HG03095 (cell line): ENCODE measurements at regions not wholly inside any gene's neighbourhood (a gene's known extent, or its start where the extent isn't known, plus 50 kb on each side); places are given as distances from the start of the nearest gene placed in this dataset.
"Not testable (repeated sequence)": the region's sequence is repeated elsewhere in the genome, so short reads cannot be mapped to it uniquely, and the experiment has no call there.

ENCODE experiments used
- ATAC-seq: cut with Tn5 transposase; IDR thresholded peaks from one replicate; pipeline ENCODE4 v1.9.1; 2021; ENCODE audit warnings: moderate library complexity; ENCODE audit not compliant: unreplicated experiment

GRCh38 chr10:3325954-3326750 lies 153.6 kb upstream of the PITRM1 start:
- ATAC-seq = no peak

GRCh38 chr10:3324612-3325038 lies 152.0 kb upstream of the PITRM1 start:
- ATAC-seq = no peak

GRCh38 chr10:3323865-3324498 lies 151.4 kb upstream of the PITRM1 start:
- ATAC-seq = no peak

- no peak for ATAC-seq
Observed at GRCh38 chr10:3321123-3321522, 148.5 kb upstream of the PITRM1 start.

- ATAC-seq = no peak
Observed at GRCh38 chr10:3319811-3320226, 147.2 kb upstream of the PITRM1 start.

- ATAC-seq = not testable (repeated sequence)
Observed at GRCh38 chr10:3318480-3318807, 145.9 kb upstream of the PITRM1 start.

- ATAC-seq = not testable (repeated sequence)
Observed at GRCh38 chr10:3317553-3318479, 145.2 kb upstream of the PITRM1 start.

- not testable (repeated sequence) for ATAC-seq
Observed at GRCh38 chr10:3314445-3315085, 142.0 kb upstream of the PITRM1 start.

GRCh38 chr10:3313784-3314444 lies 141.3 kb upstream of the PITRM1 start:
- ATAC-seq = not testable (repeated sequence)

- no peak for ATAC-seq
Observed at GRCh38 chr10:3312403-3312940, 139.9 kb upstream of the PITRM1 start.

GRCh38 chr10:3310016-3310784 lies 137.6 kb upstream of the PITRM1 start:
- ATAC-seq = no peak

GRCh38 chr10:3306050-3306449 lies 133.5 kb upstream of the PITRM1 start:
- ATAC-seq = no peak

- ATAC-seq = no peak
Observed at GRCh38 chr10:3295582-3296151, 123.1 kb upstream of the PITRM1 start.

GRCh38 chr10:3294919-3295581 lies 122.5 kb upstream of the PITRM1 start:
- no peak for ATAC-seq

GRCh38 chr10:3293581-3294431 lies 121.2 kb upstream of the PITRM1 start:
- no peak for ATAC-seq

- no peak for ATAC-seq
Observed at GRCh38 chr10:3292636-3293035, 120.1 kb upstream of the PITRM1 start.

- ATAC-seq = no peak
Observed at GRCh38 chr10:3290550-3290949, 118.0 kb upstream of the PITRM1 start.
